ENCODE measurements at regions not wholly inside any gene's neighbourhood (a gene's known extent, or its start where the extent isn't known, plus 50 kb on each side); places are given as distances from the start of the nearest gene placed in this dataset.

DNA sequence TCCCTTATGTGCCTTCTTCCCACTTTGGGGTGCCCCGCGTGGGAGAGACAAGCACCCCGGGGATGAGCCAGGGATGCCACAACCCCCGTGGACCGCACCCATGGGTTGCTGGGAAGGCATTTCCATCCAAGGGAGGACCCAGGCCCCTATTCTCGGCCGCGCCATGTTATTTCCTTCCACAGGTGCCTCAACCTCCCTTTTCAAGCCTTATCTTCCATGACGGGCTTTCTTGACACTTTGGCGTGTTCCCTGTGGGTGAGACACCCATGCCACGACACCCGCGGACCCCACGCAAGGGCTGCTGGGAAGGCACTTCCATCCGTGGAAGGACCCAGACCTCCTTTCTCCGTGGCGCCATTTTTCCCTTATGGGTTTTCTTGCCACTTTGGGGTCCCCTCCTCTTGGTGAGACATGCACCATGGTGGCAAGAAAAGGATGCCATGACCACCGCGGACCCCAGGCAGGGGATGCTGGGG lies 269.2 kb downstream of the ALG10 start:
- 82 to 86% (median 84%) methylated on average over 19 of the region's 19 CpGs for WGBS, 3 donors
- H3K9me3 ChIP-seq, result no peaks in the 10 kb centered on the region
- H3K27ac ChIP-seq, result no peak overlapping the region
- intact Hi-C loops (cut with DNase I), result no loop called here
- ATAC-seq (no peak), DNase-seq (peak in 1 of 2 donors; percentile 17)
- no peaks in the 10 kb centered on the region for H3K36me3 ChIP-seq (ENCODE audit: insufficient read depth in 1 of 2, low read depth in 1 of 2)
- H3K4me3 ChIP-seq, result no peak overlapping the region
- no peaks in the 10 kb centered on the region for H3K27me3 ChIP-seq (ENCODE audit: insufficient read depth in 3 of 3, low read length in 2 of 3)
- H3K4me1 ChIP-seq, result no peaks in the 10 kb centered on the region
- TF ChIP-seq, protein P1, sequence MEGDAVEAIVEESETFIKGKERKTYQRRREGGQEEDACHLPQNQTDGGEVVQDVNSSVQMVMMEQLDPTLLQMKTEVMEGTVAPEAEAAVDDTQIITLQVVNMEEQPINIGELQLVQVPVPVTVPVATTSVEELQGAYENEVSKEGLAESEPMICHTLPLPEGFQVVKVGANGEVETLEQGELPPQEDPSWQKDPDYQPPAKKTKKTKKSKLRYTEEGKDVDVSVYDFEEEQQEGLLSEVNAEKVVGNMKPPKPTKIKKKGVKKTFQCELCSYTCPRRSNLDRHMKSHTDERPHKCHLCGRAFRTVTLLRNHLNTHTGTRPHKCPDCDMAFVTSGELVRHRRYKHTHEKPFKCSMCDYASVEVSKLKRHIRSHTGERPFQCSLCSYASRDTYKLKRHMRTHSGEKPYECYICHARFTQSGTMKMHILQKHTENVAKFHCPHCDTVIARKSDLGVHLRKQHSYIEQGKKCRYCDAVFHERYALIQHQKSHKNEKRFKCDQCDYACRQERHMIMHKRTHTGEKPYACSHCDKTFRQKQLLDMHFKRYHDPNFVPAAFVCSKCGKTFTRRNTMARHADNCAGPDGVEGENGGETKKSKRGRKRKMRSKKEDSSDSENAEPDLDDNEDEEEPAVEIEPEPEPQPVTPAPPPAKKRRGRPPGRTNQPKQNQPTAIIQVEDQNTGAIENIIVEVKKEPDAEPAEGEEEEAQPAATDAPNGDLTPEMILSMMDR (IDR thresholded peaks at IDR 0.05), result no peak

DNA sequence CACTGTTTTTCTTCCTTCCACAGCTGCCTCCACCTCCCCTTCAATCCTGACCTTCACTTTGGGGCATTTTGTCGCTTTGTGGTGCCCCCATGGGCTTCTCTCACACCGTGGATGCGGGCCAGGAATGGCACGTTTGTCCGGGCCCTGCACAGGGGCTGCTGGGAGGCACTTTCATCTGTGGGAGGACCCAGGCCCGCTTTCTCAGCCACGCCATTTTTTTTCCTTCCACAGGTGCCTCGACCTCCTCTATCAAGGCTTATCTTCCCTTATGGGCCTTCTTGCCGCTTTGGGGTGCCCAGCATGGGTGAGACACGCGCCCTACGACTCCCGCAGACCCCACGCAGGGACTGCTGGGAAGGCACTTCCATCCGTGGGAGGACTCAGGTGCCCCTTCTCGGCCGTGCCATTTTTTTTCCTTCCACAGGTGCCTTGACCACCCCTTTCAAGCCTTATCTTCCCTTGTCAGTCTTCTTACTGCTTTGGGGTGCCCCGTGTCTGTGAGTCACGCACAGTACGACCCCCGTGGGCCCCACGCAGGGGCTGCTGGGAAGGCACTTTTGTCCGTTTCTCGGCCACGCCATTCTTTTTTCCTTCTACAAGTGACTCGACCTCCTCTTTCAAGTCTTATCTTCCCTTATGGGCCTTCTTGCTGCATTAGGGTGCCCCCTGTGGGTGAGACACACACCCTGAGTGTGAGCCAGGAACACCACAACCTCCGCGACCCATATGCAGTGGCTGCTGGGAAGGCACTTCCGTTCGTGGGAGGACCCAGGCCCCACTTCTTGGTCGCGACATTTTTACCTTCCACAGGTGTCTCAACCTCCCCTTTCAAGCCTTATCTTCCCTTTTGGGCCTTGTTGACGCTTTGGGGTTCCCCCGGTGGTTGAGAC lies 270.7 kb downstream of the ALG10 start:
- intact Hi-C loops (cut with DNase I), result no loop called here
- 74 to 79% (median 78%) methylated on average over 34 of the region's 34 CpGs for WGBS, 3 donors
- Histone ChIP-seq H3K4me1 (no peaks in the 10 kb centered on the region), H3K4me3 (no peak overlapping the region), H3K27me3 (ENCODE audit: insufficient read depth in 3 of 3, low read length in 2 of 3) (peaks cover 0 to 2% (median 0%) of the 10 kb centered on the region in 3 donors), H3K36me3 (ENCODE audit: insufficient read depth in 1 of 2, low read depth in 1 of 2) (no peaks in the 10 kb centered on the region), H3K27ac (no peak overlapping the region), H3K9me3 (no peaks in the 10 kb centered on the region)
- ATAC-seq (no peak), DNase-seq (peak in 1 of 2 donors; percentile 16)
- TF ChIP-seq, protein P1 (IDR thresholded peaks at IDR 0.05), result no peak

DNA sequence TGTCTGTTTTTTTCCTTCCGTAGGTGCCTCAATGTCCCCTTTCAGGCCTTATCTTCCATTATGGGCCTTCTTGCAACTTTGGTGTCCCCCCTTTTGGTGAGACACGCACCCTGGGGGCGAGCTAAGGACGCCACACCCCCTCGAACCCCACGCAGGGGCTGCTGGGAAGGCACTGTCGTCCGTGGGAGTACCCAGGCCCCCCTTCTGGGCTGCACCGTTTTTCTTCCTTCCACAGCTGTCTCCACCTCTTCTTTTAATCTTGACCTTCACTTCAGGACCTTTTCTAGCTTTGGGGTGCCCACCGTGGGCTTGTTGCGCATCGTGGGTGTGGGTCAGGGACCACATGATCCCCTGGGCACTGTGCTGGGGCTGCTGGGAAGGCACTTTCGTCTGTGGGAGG lies 271.8 kb downstream of the ALG10 start:
- ATAC-seq (no peak), DNase-seq (no peak)
- Histone ChIP-seq H3K9me3 (no peaks in the 10 kb centered on the region), H3K36me3 (ENCODE audit: insufficient read depth in 1 of 2, low read depth in 1 of 2) (no peaks in the 10 kb centered on the region), H3K4me3 (no peak overlapping the region), H3K4me1 (no peaks in the 10 kb centered on the region), H3K27ac (no peak overlapping the region), H3K27me3 (ENCODE audit: insufficient read depth in 3 of 3, low read length in 2 of 3) (peaks cover 0 to 2% (median 0%) of the 10 kb centered on the region in 3 donors)
- WGBS, 3 donors, result 65 to 77% (median 71%) methylated on average over 13 of the region's 13 CpGs
- TF ChIP-seq, protein P1 (IDR thresholded peaks at IDR 0.05), result no peak
- intact Hi-C loops (cut with DNase I), result no loop called here

DNA sequence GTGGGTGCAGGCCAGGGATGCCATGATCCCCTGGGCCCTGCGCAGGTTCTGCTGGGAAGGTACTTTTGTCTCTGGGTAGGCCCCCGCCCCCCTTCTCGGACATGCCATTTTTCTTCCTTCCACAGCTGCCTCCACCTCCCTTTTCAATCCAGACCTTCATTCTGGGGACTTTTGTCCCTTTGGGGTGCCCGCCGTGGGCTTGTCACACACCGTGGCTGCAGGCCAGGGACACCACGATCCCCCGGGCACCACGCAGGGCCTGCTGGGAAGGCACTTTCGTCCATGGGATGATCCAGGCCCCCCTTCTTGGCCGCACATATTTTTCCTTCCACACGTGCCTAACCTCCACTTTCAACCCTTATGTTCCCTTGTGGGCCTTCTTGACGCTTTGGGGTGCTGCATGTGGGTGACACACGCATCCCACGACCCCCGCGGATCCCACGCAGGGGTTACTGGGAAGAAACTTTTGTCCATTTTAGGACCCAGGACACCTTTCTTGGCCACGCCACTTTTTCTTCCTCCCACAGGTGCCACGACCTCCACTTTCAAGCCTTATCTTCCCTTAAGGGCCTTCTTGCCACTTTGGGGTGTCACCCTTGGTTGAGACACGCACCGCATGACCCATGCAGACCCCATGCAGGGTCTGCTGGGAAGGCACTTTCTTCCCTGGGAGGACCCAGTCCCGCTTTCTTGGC lies 272.5 kb downstream of the ALG10 start:
- intact Hi-C loops (cut with DNase I), result no loop called here
- WGBS, 3 donors, result 83 to 84% (median 84%) methylated on average over 23 of the region's 23 CpGs
- H3K27ac ChIP-seq, result no peak overlapping the region
- TF ChIP-seq, protein P1 (IDR thresholded peaks at IDR 0.05), result no peak
- no peaks in the 10 kb centered on the region for H3K4me1 ChIP-seq
- peaks cover 0 to 2% (median 0%) of the 10 kb centered on the region in 3 donors for H3K27me3 ChIP-seq (ENCODE audit: insufficient read depth in 3 of 3, low read length in 2 of 3)
- ATAC-seq (no peak), DNase-seq (peak; percentile 8 to 23)
- H3K36me3 ChIP-seq (ENCODE audit: insufficient read depth in 1 of 2, low read depth in 1 of 2), result no peaks in the 10 kb centered on the region
- H3K4me3 ChIP-seq, result no peak overlapping the region
- H3K9me3 ChIP-seq, result no peaks in the 10 kb centered on the region

Measured in psoas muscle (tissue), 7 donors.